CMK (cell line): ENCODE measurements at regions not wholly inside any gene's neighbourhood (a gene's known extent, or its start where the extent isn't known, plus 50 kb on each side); places are given as distances from the start of the nearest gene placed in this dataset.
"Not testable (repeated sequence)": the region's sequence is repeated elsewhere in the genome, so short reads cannot be mapped to it uniquely, and the experiment has no call there.

Experiments
- DNase-seq: peaks from one replicate; pipeline ENCODE4 v3.0.0-alpha.2; 2010; ENCODE audit warnings: low read depth

GRCh38 chr18:30929718-30930117 is 112.8 kb downstream of the DSC3 start:
- DNase-seq: no peak

- DNase-seq: no peak
Observed at GRCh38 chr18:30929065-30929464, 113.5 kb downstream of the DSC3 start.

- DNase-seq: no peak
Observed at GRCh38 chr18:30927517-30928075, 114.9 kb downstream of the DSC3 start.

- DNase-seq: no peak
Observed at GRCh38 chr18:30927042-30927441, 115.5 kb downstream of the DSC3 start.

GRCh38 chr18:30925795-30926194 is 116.7 kb downstream of the DSC3 start:
- no peak for DNase-seq

GRCh38 chr18:30920757-30921156 is 121.8 kb downstream of the DSC3 start:
- no peak for DNase-seq

- DNase-seq: no peak
Observed at GRCh38 chr18:30920351-30920750, 122.2 kb downstream of the DSC3 start.

GRCh38 chr18:30917651-30918050 is 124.9 kb downstream of the DSC3 start:
- DNase-seq: no peak

- no peak for DNase-seq
Observed at GRCh38 chr18:30915336-30915988, 127.1 kb downstream of the DSC3 start.

- DNase-seq: no peak
Observed at GRCh38 chr18:30908381-30908780, 134.2 kb downstream of the DSC3 start.

- DNase-seq: no peak
Observed at GRCh38 chr18:30903566-30903965, 139.0 kb downstream of the DSC3 start.

GRCh38 chr18:30889519-30890301 is 152.8 kb downstream of the DSC3 start:
- DNase-seq: peak; percentile 3

GRCh38 chr18:30888344-30888743 is 154.2 kb downstream of the DSC3 start:
- no peak for DNase-seq

GRCh38 chr18:30886998-30887397 is 155.5 kb downstream of the DSC3 start:
- no peak for DNase-seq

- no peak for DNase-seq
Observed at GRCh38 chr18:30870466-30870865, 172.1 kb downstream of the DSC3 start.

- DNase-seq: no peak
Observed at GRCh38 chr18:30862900-30863299, 179.6 kb downstream of the DSC3 start.

GRCh38 chr18:30860741-30861140 is 181.8 kb downstream of the DSC3 start:
- DNase-seq: no peak

GRCh38 chr18:30859036-30859435 is 183.5 kb downstream of the DSC3 start:
- DNase-seq: no peak

- DNase-seq: no peak
Observed at GRCh38 chr18:30858560-30858959, 184.0 kb downstream of the DSC3 start.

- DNase-seq: no peak
Observed at GRCh38 chr18:30855762-30856161, 186.8 kb downstream of the DSC3 start.

GRCh38 chr18:30852980-30853379 is 189.6 kb downstream of the DSC3 start:
- DNase-seq: no peak

GRCh38 chr18:30852541-30852940 is 190.0 kb downstream of the DSC3 start:
- no peak for DNase-seq

GRCh38 chr18:30839056-30839561 is 203.4 kb downstream of the DSC3 start:
- not testable (repeated sequence) for DNase-seq
